Mucosa of gallbladder (tissue), 1 donor: ENCODE measurements at regions not wholly inside any gene's neighbourhood (a gene's known extent, or its start where the extent isn't known, plus 50 kb on each side); places are given as distances from the start of the nearest gene placed in this dataset.
"Not testable (repeated sequence)": the region's sequence is repeated elsewhere in the genome, so short reads cannot be mapped to it uniquely, and the experiment has no call there.

Experiments
- DNase-seq: peaks from one replicate; pipeline ENCODE4 v3.0.0-alpha.2; 2020; ENCODE audit warnings: low spot score
- donor health status: DM: no; HTN: no; CAD: no.

GRCh38 chr4:45482346-45482745, 641.5 kb downstream of the GABRG1 start:
- no peak for DNase-seq

GRCh38 chr4:45477311-45477733, 646.5 kb downstream of the GABRG1 start:
- no peak for DNase-seq

- no peak for DNase-seq
Observed at GRCh38 chr4:45475548-45475947, 648.3 kb downstream of the GABRG1 start.

DNA sequence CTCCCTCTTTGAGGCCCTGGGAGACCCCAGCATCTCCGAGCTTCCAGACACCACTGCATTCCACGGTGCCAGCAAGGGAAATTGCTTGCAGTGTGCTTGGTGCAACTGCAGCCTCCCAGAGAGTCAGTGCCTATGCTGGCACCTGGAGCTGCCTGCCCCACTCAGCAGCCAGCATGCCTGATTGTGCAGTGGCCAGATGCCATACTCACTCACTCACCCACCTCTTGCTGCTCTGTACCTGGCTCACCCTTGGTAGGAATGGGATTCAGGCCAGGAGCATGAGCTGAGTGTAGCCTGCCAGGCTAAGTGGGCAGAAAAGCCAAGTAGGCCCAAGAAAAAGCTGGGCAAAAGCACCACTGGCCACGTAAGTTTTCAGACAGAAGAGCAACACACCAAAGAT, 651.4 kb downstream of the GABRG1 start:
- DNase-seq = no peak

GRCh38 chr4:45471335-45471734, 652.5 kb downstream of the GABRG1 start:
- no peak for DNase-seq

GRCh38 chr4:45467157-45467556, 656.7 kb downstream of the GABRG1 start:
- no peak for DNase-seq

DNA sequence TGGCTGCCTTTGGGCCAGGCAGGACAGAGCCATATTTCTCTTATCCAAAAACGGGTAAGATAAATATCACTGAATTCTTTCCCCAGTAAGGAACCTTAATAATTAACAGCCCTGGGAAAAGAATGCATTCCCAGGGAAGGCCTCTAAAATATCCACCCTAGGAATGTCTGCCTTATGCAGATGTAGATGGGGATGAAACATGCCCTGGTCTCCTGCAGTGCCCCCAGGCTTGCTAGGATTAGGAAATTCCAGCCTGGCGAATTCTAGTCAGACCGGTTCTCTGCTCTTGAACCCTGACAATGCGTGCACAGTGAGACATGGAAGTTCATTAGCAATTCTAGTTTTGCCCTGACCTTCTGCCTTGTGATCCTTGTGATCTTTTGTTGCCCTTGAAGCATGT, 663.7 kb downstream of the GABRG1 start:
- not testable (repeated sequence) for DNase-seq

DNA sequence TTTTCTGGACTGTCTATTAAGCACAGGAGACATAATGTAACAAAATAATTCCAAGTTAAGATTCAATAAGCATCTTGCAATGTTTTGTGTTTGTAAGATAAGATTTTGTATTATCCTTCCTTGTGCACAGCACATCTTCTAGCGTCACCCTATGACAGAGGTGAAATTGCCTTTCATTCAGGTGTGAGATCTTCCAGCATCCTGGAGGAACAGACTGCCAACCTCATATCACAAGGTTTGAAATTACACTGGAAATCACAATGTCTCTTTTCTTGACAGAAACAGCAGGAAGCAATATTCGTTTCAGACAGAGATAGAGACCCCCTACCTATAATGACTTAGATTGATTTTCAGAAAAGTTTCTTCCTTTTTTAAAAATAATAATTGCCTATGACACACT, 668.6 kb downstream of the GABRG1 start:
- no peak for DNase-seq

DNA sequence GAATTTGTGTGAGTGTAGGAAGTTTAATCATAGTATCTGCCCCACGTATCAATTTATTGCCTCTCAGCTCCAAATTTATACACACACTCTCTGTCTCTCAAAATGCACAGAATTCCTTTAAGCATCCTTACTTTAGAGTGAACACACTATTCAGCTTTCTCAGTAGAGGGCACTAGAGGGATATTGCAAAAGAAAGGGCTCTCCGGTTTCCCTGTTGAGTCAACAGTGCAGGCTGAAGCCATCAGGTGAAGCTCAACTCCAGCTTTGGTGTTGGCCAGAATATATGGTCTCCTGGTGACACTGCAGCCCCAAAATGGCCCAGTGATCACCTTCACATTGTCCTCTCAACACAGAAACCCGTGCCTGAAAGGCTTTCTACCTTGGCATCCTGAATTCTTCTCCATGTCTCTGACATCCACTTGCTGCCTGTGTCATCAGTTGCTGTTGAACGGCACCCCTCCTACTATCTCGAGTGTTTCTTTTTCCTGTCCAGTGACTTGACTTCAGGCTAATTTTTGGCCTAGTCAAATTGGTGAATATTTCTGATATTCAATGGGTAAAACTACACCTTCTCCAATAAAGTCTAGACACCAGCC, 670.5 kb downstream of the GABRG1 start:
- DNase-seq = no peak

- DNase-seq = no peak
Observed at GRCh38 chr4:45442466-45442865, 681.4 kb downstream of the GABRG1 start.

DNA sequence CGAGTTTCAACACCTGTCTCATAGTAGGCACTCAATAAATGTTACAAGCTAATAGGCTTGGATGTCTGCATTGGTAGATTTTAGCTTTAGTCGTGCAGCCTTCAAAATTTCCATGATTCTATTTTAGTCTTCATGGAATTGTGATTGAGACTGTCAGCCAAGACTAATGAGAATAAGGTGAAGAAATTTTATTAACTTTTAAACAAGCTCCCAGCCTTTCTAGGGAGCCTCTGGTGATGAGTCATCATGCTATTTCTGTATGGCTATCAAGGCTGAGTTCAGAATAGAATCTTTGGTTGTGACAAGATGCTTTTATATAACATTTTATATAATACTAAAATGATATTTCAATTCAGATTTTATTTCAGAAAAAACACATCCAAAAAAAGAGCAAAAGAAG, 685.8 kb downstream of the GABRG1 start:
- DNase-seq = no peak

DNA sequence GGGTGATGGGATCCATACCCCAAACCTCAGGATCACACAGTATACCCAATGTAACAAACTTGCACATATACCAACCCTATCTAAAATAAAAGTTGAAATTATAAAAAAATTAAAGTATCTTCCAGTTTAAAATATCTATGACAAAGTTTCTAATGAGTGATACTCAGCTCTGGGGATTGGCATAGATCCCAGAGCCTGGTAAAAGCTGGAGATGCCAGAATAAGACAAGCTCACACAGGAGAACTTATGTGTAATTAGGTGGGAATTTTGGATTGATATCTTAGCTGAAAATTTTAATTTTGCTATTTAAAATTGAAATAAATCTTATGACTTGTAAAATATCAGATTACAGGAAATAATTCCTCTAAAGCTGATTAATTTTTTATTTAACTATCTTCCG, 686.5 kb downstream of the GABRG1 start:
- DNase-seq = no peak

- no peak for DNase-seq
Observed at GRCh38 chr4:45425135-45425534, 698.7 kb downstream of the GABRG1 start.

GRCh38 chr4:45423896-45424295, 697.5 kb upstream of the GNPDA2 start:
- no peak for DNase-seq

DNA sequence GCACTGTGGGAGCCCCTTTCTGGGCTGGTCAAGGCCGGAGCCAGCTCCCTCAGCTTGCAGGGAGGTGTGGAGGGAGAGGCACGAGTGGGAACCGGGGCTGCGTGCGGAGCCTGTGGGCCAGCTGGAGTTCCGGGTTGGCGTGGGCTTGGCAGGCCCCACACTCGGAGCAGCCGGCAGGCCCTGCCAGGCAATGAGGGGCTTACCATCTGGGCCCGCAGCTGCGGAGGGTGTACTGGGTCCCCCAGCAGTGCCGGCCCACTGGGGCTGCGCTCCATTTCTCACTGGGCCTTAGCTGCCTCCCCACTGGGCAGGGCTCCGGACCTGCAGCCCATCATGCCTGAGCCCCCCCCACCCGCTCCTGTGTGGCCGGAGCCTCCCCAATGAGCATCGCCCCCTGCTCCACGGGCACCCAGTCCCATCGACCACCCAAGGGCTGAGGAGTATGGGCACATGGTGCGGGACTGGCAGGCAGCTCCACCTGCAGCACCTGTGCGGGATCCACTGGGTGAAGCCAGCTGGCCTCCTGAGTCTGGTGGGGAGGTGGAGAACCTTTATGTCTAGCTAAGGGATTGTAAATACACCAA, 693.8 kb upstream of the GNPDA2 start:
- not testable (repeated sequence) for DNase-seq

- DNase-seq = no peak
Observed at GRCh38 chr4:45410701-45411210, 684.4 kb upstream of the GNPDA2 start.

DNA sequence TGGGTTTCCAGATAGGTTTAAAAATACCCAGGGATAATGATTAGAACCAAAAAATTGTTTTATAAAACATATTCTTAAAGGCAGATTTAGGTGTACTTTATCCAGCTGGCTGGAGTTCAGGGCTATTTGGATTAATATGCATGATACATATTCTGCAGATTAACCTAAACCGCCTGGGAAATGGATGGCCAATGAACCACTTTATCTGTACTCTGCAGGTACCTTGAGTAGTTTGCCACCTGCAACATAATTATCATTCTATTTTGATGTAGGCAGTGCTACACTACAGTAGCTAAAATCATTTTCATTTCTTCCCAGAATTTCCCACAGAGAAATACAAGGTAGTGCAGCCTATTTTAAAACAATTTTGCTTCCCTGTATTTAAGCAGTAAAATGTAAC, 683.2 kb upstream of the GNPDA2 start:
- no peak for DNase-seq

DNA sequence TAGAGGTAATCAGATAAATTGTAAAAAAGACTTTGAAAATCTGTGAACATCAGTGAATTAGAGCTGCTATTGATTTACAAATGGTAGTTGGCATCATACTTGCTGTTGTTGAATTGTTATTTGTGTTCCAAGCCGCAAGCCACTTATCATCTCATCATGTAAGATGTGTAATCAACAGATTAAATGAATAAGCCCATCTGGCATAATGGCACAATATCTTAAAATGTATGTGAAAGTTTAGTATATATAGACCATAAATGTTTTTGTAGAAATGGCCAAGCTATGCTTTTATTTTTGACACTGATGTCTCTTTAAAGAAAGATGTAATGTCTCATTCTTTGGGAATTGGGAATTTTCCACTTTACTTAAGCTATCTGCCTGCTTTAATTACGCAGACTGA, 682.6 kb upstream of the GNPDA2 start:
- no peak for DNase-seq

DNA sequence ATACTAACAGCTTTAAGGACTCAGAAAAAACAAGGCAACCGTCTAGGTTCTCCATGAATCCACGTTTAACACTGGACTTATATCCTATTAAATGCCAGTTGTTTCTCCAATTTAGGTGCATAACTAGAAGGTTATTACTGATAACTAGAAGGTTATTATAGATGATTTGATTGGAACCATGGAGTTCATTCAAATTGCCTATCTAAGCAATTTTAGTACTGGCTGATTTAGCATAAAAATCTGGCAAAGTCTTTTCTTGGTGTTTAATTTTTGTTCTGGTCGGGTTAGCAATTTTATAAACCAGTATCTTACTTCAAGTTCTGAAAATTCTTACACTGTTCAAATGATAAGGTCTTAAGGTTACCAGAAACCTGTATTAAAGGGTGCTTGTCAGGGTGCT, 672.8 kb upstream of the GNPDA2 start:
- DNase-seq = no peak

- no peak for DNase-seq
Observed at GRCh38 chr4:45385306-45385705, 659.0 kb upstream of the GNPDA2 start.

- DNase-seq = no peak
Observed at GRCh38 chr4:45370408-45370807, 644.1 kb upstream of the GNPDA2 start.

DNA sequence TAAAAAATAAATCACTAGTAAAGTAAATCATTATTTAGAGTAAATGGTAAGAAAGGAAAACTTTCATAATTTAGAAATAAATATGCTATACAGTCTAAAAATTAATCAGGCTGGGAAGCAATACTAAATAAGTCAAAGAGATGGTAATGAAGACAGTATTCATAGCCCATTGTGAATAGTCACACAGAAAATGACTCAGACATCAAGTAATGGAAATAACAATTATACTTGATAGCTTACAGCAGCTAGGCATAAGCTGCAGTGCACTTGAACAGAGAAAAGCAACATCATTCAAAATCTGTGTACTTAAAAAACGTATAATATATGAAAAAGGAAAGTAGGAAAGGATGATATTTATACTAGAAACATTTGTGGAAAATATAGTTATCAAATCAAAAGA, 642.5 kb upstream of the GNPDA2 start:
- no peak for DNase-seq

DNA sequence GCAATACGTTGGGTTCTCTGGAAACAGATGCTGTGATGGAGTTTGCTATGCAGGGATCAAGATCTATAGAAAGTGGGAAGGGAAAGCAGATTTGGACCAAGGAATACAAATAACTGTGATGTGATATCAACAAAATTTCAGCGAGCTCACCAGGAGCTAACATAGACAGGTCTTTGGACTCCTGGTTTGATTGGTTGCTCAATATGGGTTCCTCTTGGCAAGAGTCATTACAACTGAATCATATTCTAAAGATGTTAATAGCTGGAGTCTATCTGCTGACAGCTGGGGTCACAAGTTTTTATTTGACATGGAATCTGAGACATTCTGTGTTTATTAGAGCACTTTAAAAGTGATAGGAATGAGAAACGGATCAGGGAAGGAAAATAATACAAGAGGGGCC, 637.6 kb upstream of the GNPDA2 start:
- DNase-seq = no peak
